T-cell (primary cell): ENCODE measurements at regions not wholly inside any gene's neighbourhood (a gene's known extent, or its start where the extent isn't known, plus 50 kb on each side); places are given as distances from the start of the nearest gene placed in this dataset.

Source experiments
- ATAC-seq, 4 experiments: fragments of 200-7000 bp in 3 of 4; fragments of 150-1000 bp in 1 of 4; cut with Tn5 transposase; replicated peaks in 1 of 4; 1 replicate in 3 of 4; 2 replicates in 1 of 4; pipeline ENCODE4 v1.10.0; 2021; ENCODE audit warnings: moderate library complexity in 3 of 4, mild to moderate bottlenecking in 2 of 4, moderate number of reproducible peaks in 1 of 4
- CTCF ChIA-PET, 2 donors: fragments of 300-600 bp; sonication (Branson Sonifier 250); formaldehyde crosslinking; loops; one replicate each; lab custom pipeline; 2022; ENCODE audit warnings: antibody characterized with exemption in 2 of 2; lab: Charles Lee
- POLR2A ChIA-PET, 2 donors: fragments of 300-600 bp; sonication (Branson Sonifier 250); formaldehyde crosslinking; loops; one replicate each; lab custom pipeline; 2022; ENCODE audit warnings: antibody characterized with exemption in 2 of 2; lab: Charles Lee
- DNase-seq, 35 experiments: peaks; one replicate each; pipeline versions ENCODE4 v3.0.0 to v3.0.0-alpha.2; 2013 to 2023
- H3K27ac ChIP-seq: one replicate; pipeline ENCODE4 v1.5.1; 2013; ENCODE audit warnings: low read length
- H3K27me3 ChIP-seq, 2 experiments: replicated peaks in 1 of 2; 1 replicate in 1 of 2; 2 replicates in 1 of 2; pipeline versions ENCODE4 v1.6.1 to v1.7.0; 2013; ENCODE audit warnings: low read length in 1 of 2, mixed read lengths in 1 of 2; ENCODE audit not compliant: control insufficient read depth in 2 of 2, insufficient read depth in 2 of 2; ENCODE audit errors: extremely low read depth in 1 of 2
- H3K36me3 ChIP-seq, 2 donors: 1 replicate in 1 of 2; 2 replicates in 1 of 2; pipeline versions ENCODE4 v1.6.1 to v1.7.0; 2013; ENCODE audit warnings: low read length in 1 of 2; ENCODE audit not compliant: control insufficient read depth in 2 of 2, insufficient read depth in 1 of 2; ENCODE audit errors: extremely low read depth in 1 of 2
- H3K4me1 ChIP-seq, 2 experiments: 1 replicate in 1 of 2; 2 replicates in 1 of 2; pipeline versions ENCODE4 v1.6.1 to v1.7.0; 2013; ENCODE audit warnings: low read length in 2 of 2, mixed read lengths in 1 of 2; ENCODE audit not compliant: insufficient read depth in 2 of 2, control insufficient read depth in 1 of 2; ENCODE audit errors: extremely low read depth in 1 of 2
- H3K4me3 ChIP-seq, 2 donors: 1 replicate in 1 of 2; 2 replicates in 1 of 2; pipeline versions ENCODE4 v1.5.1 to v1.7.0; 2013; ENCODE audit warnings: mild to moderate bottlenecking in 2 of 2, low read length in 1 of 2, moderate library complexity in 1 of 2; ENCODE audit not compliant: control insufficient read depth in 1 of 2; ENCODE audit errors: extremely low read depth in 1 of 2
- H3K9me3 ChIP-seq: 2 replicates; pipeline ENCODE4 v1.7.0; 2013
- H3K27ac Mint-ChIP-seq, 2 donors: one replicate each; pipeline ENCODE4 v1.8.0; 2020 to 2021; ENCODE audit warnings: mild to moderate bottlenecking in 2 of 2, mixed read lengths in 2 of 2
- H3K27me3 Mint-ChIP-seq, 2 donors: one replicate each; pipeline ENCODE4 v1.8.0; 2021 to 2022; ENCODE audit warnings: mixed read lengths in 2 of 2
- H3K36me3 Mint-ChIP-seq: one replicate; pipeline ENCODE4 v1.8.0; 2021; ENCODE audit warnings: mixed read lengths
- H3K4me1 Mint-ChIP-seq, 3 donors: one replicate each; pipeline ENCODE4 v1.8.0; 2020 to 2022; ENCODE audit warnings: mixed read lengths in 3 of 3, mild to moderate bottlenecking in 1 of 3
- H3K4me3 Mint-ChIP-seq, 3 donors: one replicate each; pipeline ENCODE4 v1.8.0; 2020 to 2022; ENCODE audit warnings: mild to moderate bottlenecking in 3 of 3, mixed read lengths in 3 of 3, moderate library complexity in 3 of 3
- H3K9me3 Mint-ChIP-seq, 3 donors: one replicate each; pipeline ENCODE4 v1.8.0; 2020 to 2022; ENCODE audit warnings: mixed read lengths in 3 of 3
- WGBS: methylation state at CpG from one replicate; pipeline ENCODE4 v1.1.5; 2013; ENCODE audit warnings: missing lambda C conversion rate; ENCODE audit not compliant: insufficient coverage; 5-methylcytosine and 5-hydroxymethylcytosine counted together

DNA sequence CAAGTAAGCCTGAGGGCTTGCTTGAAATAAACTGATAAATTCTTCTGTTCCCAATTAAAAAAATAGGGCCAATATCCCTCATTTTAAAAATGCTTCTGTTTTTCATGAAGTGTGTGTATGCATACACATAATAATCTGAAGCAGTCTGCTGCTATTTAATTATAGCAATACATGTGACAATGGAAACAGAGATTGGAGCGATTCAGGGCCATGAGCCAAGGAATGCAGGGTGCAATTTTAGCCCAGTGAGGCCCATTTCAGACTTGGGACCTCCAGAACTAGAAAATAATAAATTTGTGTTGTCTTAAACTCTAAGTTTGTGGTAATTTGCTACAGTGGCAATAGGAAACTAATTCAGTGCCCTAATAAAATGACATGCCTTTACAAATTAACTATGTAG lies 264.9 kb downstream of the LTN1 start:
- no peak for DNase-seq
- ChIA-PET CTCF (interaction anchor here in 1 of 2 donors (0.6 kb wide), 1 partner anchor 1911 kb away, joined by 3 read pairs; no protein-coding TSS in a partner anchor), POLR2A (no interaction called here)
- H3K4me3 Mint-ChIP-seq, result no peak overlapping the region
- ATAC-seq, result no peak
- H3K4me3 ChIP-seq, result no peak overlapping the region
- H3K4me1 Mint-ChIP-seq, result no peaks in the 10 kb centered on the region
- H3K9me3 ChIP-seq, result no peaks in the 10 kb centered on the region
- no peaks in the 10 kb centered on the region for H3K27me3 ChIP-seq
- H3K36me3 ChIP-seq, result no peaks in the 10 kb centered on the region
- H3K36me3 Mint-ChIP-seq, result peaks cover 5% of the 10 kb centered on the region
- H3K27ac Mint-ChIP-seq, result no peak overlapping the region
- H3K27me3 Mint-ChIP-seq, result no peaks in the 10 kb centered on the region
- WGBS, result 100% methylated on average over 1 of the region's 1 CpG
- no peaks in the 10 kb centered on the region for H3K4me1 ChIP-seq
- no peaks in the 10 kb centered on the region for H3K9me3 Mint-ChIP-seq
- no peak overlapping the region for H3K27ac ChIP-seq

DNA sequence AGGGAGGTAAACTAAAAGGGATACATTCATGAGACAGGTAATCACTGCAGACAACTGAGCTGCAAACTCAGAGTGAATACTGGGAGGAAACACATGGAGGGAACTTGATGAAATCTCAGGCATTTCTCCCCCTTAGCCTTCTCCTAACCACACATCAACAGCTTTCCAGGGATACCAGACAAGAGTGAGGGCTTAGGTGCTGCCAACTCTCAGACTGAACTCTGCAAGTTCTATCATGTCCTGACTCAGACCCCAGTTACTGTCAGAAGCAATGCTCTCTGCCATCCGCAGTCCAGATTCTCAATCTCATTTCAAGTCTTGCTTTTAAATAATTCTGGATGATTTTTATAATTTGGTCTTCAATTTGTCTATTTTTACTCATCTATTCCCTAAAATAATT lies 267.3 kb downstream of the LTN1 start:
- Histone ChIP-seq H3K4me3 (no peak overlapping the region), H3K27me3 (no peaks in the 10 kb centered on the region), H3K4me1 (no peaks in the 10 kb centered on the region), H3K27ac (no peak overlapping the region), H3K36me3 (no peaks in the 10 kb centered on the region), H3K9me3 (no peaks in the 10 kb centered on the region)
- ATAC-seq (no peak), DNase-seq (no peak)
- no peaks in the 10 kb centered on the region for H3K27me3 Mint-ChIP-seq
- H3K36me3 Mint-ChIP-seq, result peaks cover 5% of the 10 kb centered on the region
- ChIA-PET CTCF (no interaction called here), POLR2A (no interaction called here)
- H3K9me3 Mint-ChIP-seq, result no peaks in the 10 kb centered on the region
- no peak overlapping the region for H3K4me3 Mint-ChIP-seq
- no CpG with 5 or more reads among the region's 1 CpG for WGBS
- H3K4me1 Mint-ChIP-seq, result no peaks in the 10 kb centered on the region
- H3K27ac Mint-ChIP-seq, result no peak overlapping the region

- no peak for DNase-seq
- Mint-ChIP-seq H3K27ac (no peak overlapping the region), H3K4me3 (no peak overlapping the region), H3K27me3 (no peaks in the 10 kb centered on the region), H3K4me1 (no peaks in the 10 kb centered on the region), H3K36me3 (peaks cover 12% of the 10 kb centered on the region), H3K9me3 (no peaks in the 10 kb centered on the region)
- Histone ChIP-seq H3K9me3 (no peaks in the 10 kb centered on the region), H3K27ac (no peak overlapping the region), H3K27me3 (no peaks in the 10 kb centered on the region), H3K36me3 (no peaks in the 10 kb centered on the region), H3K4me1 (no peaks in the 10 kb centered on the region), H3K4me3 (no peak overlapping the region)
- ChIA-PET POLR2A (interaction anchor here in 1 of 2 donors (0.5 kb wide), 1 partner anchor 334 kb away, joined by 3 read pairs; no protein-coding TSS in a partner anchor), CTCF (no interaction called here)
- no peak for ATAC-seq
- WGBS, result 90% methylated on average over 2 of the region's 5 CpGs
These were observed 269.0 kb downstream of the LTN1 start for GRCh38 chr21:28723646-28724045.

- CTCF ChIA-PET, result interaction anchor here in 1 of 2 donors (1.4 kb wide), 1 partner anchor 26 kb away, joined by 3 read pairs; no protein-coding TSS in a partner anchor
- Mint-ChIP-seq H3K27me3 (no peaks in the 10 kb centered on the region), H3K4me1 (no peaks in the 10 kb centered on the region), H3K9me3 (peaks cover 0 to 5% (median 3%) of the 10 kb centered on the region in 3 donors), H3K27ac (no peak overlapping the region), H3K4me3 (no peak overlapping the region), H3K36me3 (peaks cover 20% of the 10 kb centered on the region)
- Histone ChIP-seq H3K27ac (no peak overlapping the region), H3K4me1 (no peaks in the 10 kb centered on the region), H3K36me3 (no peaks in the 10 kb centered on the region), H3K27me3 (no peaks in the 10 kb centered on the region), H3K9me3 (no peaks in the 10 kb centered on the region), H3K4me3 (no peak overlapping the region)
- POLR2A ChIA-PET, result no interaction called here
- no peak for ATAC-seq
- DNase-seq, result no peak
- WGBS, result 94% methylated on average over 2 of the region's 3 CpGs
These were observed 273.0 kb downstream of the LTN1 start for GRCh38 chr21:28719723-28720122.

DNA sequence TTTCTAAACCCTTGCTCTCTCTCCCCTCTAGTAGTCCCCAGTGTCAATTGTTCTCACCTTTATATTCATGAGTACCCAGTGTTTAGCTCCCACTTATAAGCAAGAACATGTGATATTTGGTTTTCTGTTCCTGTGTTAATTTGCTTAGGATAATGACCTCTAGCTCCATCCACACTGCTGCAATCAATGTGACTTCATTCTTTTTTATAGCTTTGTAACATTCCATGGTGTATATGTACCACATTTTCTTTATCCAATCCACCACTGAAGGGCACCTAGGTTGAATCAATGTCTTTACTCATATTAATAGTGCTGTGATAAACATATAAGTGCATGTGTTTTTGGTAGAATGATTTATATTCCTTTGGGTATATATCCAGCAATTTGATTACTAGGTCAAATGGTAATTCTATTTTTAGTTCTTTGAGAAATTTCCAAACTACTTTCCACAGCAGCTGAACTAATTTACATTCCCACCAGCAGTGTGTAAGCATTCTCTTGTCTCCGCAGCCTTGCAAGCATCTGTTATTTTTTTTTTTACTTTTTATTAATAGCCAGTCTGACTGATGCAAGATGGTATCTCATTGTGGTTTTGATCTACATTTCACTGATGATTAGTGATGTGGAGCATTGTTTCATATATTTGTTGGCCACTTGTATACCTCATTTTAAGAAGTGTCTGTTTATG lies 277.8 kb downstream of the LTN1 start:
- no peaks in the 10 kb centered on the region for H3K36me3 ChIP-seq
- WGBS, result no CpG with 5 or more reads among the region's 1 CpG
- no peak overlapping the region for H3K27ac ChIP-seq
- Mint-ChIP-seq H3K36me3 (peaks cover 19% of the 10 kb centered on the region), H3K9me3 (peaks cover 0 to 5% (median 3%) of the 10 kb centered on the region in 3 donors), H3K27ac (no peak overlapping the region), H3K4me3 (no peak overlapping the region), H3K4me1 (no peaks in the 10 kb centered on the region), H3K27me3 (no peaks in the 10 kb centered on the region)
- no peaks in the 10 kb centered on the region for H3K27me3 ChIP-seq
- no peak overlapping the region for H3K4me3 ChIP-seq
- CTCF ChIA-PET, result no interaction called here
- POLR2A ChIA-PET, result no interaction called here
- DNase-seq, result no peak
- no peaks in the 10 kb centered on the region for H3K4me1 ChIP-seq
- no peak for ATAC-seq
- no peaks in the 10 kb centered on the region for H3K9me3 ChIP-seq

DNA sequence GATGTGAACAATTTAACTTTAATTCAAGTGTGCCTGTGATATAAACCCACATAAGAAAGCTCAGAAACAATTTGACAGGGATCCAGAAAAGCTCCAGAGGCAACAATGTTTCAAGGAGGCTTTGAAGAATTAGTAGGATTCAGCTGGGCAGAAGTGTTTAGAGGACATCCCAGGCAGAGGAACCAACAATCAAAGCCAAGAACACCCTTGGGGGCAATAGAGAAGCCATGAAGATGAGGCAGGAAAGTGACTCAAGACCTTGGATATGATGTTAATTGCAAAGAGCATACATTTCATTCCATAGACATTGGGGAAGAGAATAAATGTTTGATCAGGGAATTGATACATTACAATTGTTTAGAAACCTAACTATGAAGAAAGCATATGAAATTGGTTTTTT lies 280.3 kb downstream of the LTN1 start:
- DNase-seq (no peak), ATAC-seq (no peak)
- H3K27ac Mint-ChIP-seq, result no peak overlapping the region
- peaks cover 0 to 5% (median 4%) of the 10 kb centered on the region in 3 donors for H3K9me3 Mint-ChIP-seq
- ChIA-PET POLR2A (interaction anchor here in 1 of 2 donors (0.6 kb wide), 1 partner anchor 20 kb away, joined by 3 read pairs; no protein-coding TSS in a partner anchor), CTCF (no interaction called here)
- no peaks in the 10 kb centered on the region for H3K4me1 Mint-ChIP-seq
- H3K36me3 ChIP-seq, result no peaks in the 10 kb centered on the region
- no peaks in the 10 kb centered on the region for H3K27me3 Mint-ChIP-seq
- no peak overlapping the region for H3K4me3 Mint-ChIP-seq
- H3K27ac ChIP-seq, result no peak overlapping the region
- no peaks in the 10 kb centered on the region for H3K4me1 ChIP-seq
- H3K36me3 Mint-ChIP-seq, result peaks cover 10% of the 10 kb centered on the region
- no peaks in the 10 kb centered on the region for H3K9me3 ChIP-seq
- H3K27me3 ChIP-seq, result no peaks in the 10 kb centered on the region
- H3K4me3 ChIP-seq, result no peak overlapping the region
